SK-N-SH (cell line): ENCODE measurements at regions not wholly inside any gene's neighbourhood (a gene's known extent, or its start where the extent isn't known, plus 50 kb on each side); places are given as distances from the start of the nearest gene placed in this dataset.

Experiments
- CTCF ChIP-seq: fragments of 200-600 bp; sonication (generic); IDR thresholded peaks from 2 replicates; pipeline ENCODE4 v1.6.1; 2017; ENCODE audit warnings: antibody characterized with exemption, mild to moderate bottlenecking, moderate library complexity
- FOSL2 ChIP-seq: IDR thresholded peaks from 2 replicates; pipeline ENCODE4 v1.4.0; 2012; ENCODE audit warnings: low read depth, mild to moderate bottlenecking, moderate library complexity, borderline replicate concordance
- FOXJ3 ChIP-seq: sonication (generic); formaldehyde crosslinking; IDR thresholded peaks from 2 replicates; pipeline ENCODE4 v1.5.1; 2020; ENCODE audit warnings: mild to moderate bottlenecking, missing genetic modification reagents
- GATA2 ChIP-seq: sonication (generic); formaldehyde crosslinking; IDR thresholded peaks from 2 replicates; pipeline ENCODE4 v1.5.0; 2020; ENCODE audit warnings: mild to moderate bottlenecking, missing genetic modification reagents
- MEF2A ChIP-seq: IDR thresholded peaks from 2 replicates; pipeline ENCODE4 v1.4.0; 2012; ENCODE audit warnings: low read depth, borderline replicate concordance
- MXI1 ChIP-seq: IDR thresholded peaks from 2 replicates; pipeline ENCODE4 v1.6.1; 2012; ENCODE audit warnings: mild to moderate bottlenecking, low read depth, low read length, improper control_type of control experiment
- PBX3 ChIP-seq: IDR thresholded peaks from 2 replicates; pipeline ENCODE4; 2012
- POLR2AphosphoS5 ChIP-seq: IDR thresholded peaks from 2 replicates; pipeline ENCODE4 v1.6.1; 2012; ENCODE audit warnings: low read depth, low read length
- RAD21 ChIP-seq: IDR thresholded peaks from 2 replicates; pipeline ENCODE4 v1.6.1; 2012; ENCODE audit warnings: mild to moderate bottlenecking, low read length
- RFX5 ChIP-seq: IDR thresholded peaks from 2 replicates; pipeline ENCODE4 v1.6.1; 2012; ENCODE audit warnings: mild to moderate bottlenecking, improper control_type of control experiment, low read length
- SIN3A ChIP-seq: IDR thresholded peaks from 2 replicates; pipeline ENCODE4 v1.6.1; 2012; ENCODE audit warnings: low read depth, mild to moderate bottlenecking, low read length, moderate library complexity, borderline replicate concordance
- TCF12 ChIP-seq: IDR thresholded peaks from 2 replicates; pipeline ENCODE4 v1.4.0; 2012
- ZBTB33 ChIP-seq: IDR thresholded peaks from 2 replicates; pipeline ENCODE4 v1.4.0; 2012; ENCODE audit warnings: low read depth, borderline replicate concordance

- TF ChIP-seq GATA2 (CRISPR knock-in tag) (no peak), CTCF (no peak), MXI1 (no peak), FOXJ3 (CRISPR knock-in tag) (no peak), MEF2A (no peak), FOSL2 (no peak), ZBTB33 (no peak), POLR2AphosphoS5 (no peak), PBX3 (no peak), RAD21 (no peak), RFX5 (no peak), TCF12 (no peak), SIN3A (no peak)
These were observed 102.1 kb upstream of the ARPP21 start for GRCh38 chr3:35537265-35537664.
